ENCODE measurements at regions not wholly inside any gene's neighbourhood (a gene's known extent, or its start where the extent isn't known, plus 50 kb on each side); places are given as distances from the start of the nearest gene placed in this dataset.

DNA sequence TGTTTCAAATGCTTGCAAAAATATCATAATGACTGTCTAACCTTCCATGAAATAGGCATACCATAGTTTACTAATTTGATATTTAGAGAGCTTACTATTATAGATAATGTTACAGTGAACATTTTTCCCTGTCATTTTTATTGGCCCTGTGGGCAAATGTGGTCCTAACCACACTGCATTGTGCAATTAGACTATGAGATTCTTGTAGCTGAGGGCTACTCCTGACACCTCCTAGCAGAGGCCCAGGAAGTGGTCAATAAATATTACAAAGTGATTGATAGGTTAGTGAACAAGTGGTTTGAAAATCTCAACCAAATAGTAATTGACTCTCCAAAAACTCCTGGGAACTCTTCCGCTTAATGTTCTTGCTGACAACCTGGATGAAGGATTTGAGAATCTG is 160.5 kb upstream of the KCNG1 start:
- TF ChIP-seq, protein P1, sequence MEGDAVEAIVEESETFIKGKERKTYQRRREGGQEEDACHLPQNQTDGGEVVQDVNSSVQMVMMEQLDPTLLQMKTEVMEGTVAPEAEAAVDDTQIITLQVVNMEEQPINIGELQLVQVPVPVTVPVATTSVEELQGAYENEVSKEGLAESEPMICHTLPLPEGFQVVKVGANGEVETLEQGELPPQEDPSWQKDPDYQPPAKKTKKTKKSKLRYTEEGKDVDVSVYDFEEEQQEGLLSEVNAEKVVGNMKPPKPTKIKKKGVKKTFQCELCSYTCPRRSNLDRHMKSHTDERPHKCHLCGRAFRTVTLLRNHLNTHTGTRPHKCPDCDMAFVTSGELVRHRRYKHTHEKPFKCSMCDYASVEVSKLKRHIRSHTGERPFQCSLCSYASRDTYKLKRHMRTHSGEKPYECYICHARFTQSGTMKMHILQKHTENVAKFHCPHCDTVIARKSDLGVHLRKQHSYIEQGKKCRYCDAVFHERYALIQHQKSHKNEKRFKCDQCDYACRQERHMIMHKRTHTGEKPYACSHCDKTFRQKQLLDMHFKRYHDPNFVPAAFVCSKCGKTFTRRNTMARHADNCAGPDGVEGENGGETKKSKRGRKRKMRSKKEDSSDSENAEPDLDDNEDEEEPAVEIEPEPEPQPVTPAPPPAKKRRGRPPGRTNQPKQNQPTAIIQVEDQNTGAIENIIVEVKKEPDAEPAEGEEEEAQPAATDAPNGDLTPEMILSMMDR (IDR thresholded peaks at IDR 0.05) = no peak
- TF ChIP-seq POLR2AphosphoS5 (IDR thresholded peaks at IDR 0.05) = no peak
